ENCODE measurements at regions not wholly inside any gene's neighbourhood (a gene's known extent, or its start where the extent isn't known, plus 50 kb on each side); places are given as distances from the start of the nearest gene placed in this dataset.

GRCh38 chrX:65591206-65591605, 56.6 kb upstream of the LAS1L start:
- TF ChIP-seq CTCF (IDR thresholded peaks at IDR 0.05), result no peak
- no peak for TF ChIP-seq POLR2A (IDR thresholded peaks at IDR 0.05)

Measured in uterus (tissue), 2 donors.